ENCODE measurements at regions not wholly inside any gene's neighbourhood (a gene's known extent, or its start where the extent isn't known, plus 50 kb on each side); places are given as distances from the start of the nearest gene placed in this dataset.
"Not testable (repeated sequence)": the region's sequence is repeated elsewhere in the genome, so short reads cannot be mapped to it uniquely, and the experiment has no call there.

DNA sequence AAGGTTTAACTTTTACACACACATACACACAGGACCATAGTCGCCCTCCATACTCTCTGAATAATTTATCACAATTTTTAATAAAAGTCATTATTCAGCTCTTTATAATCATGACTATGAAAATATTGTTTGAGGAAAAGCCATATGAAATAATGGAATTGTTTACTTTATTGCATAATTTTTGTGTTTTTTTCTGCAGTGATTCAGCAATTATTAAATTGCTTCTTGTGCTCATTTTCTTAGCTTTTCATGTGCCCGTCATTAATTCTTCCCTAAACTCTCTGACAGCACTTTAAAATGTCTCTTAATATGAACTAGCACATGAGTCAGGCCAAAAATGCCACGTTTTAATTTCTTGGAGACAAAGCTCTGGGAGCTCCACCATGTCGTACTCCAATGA lies 77.5 kb upstream of the ALX4 start:
- Histone ChIP-seq H3K36me3 (no peaks in the 10 kb centered on the region), H3K9me3 (no peaks in the 10 kb centered on the region), H3K27ac (no peak overlapping the region), H3K4me1 (ENCODE audit: control insufficient read depth in 1 of 2, insufficient read depth in 1 of 2, low read depth in 1 of 2, low read length in 1 of 2) (no peaks in the 10 kb centered on the region), H3K4me3 (ENCODE audit: low read depth in 1 of 2, low read length in 1 of 2) (no peak overlapping the region), H3K27me3 (peaks cover 67% of the 10 kb centered on the region)
- TF ChIP-seq CTCF (IDR thresholded peaks at IDR 0.05) = no peak

DNA sequence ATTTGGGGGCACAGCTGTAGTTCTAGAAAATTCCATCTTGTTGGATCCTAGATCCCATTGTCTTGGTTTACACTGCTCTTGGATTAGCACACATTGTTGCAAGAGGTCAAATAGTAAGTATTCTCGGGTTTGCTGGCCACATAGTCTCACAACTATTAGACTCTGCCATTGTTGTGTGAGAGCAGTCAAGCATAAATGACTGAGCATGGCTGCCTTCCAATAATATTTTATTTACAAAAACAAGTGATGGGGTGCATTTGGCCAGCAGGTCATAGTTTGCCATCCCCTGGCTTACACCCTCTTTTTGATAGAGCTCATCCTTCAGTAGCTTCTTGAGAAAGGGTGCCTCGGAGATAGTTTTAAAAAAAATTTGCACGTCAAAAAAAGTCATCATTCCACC lies 77.9 kb upstream of the ALX4 start:
- no peak overlapping the region for H3K4me3 ChIP-seq (ENCODE audit: low read depth in 1 of 2, low read length in 1 of 2)

GRCh38 chr11:44388828-44389657 lies 79.1 kb upstream of the ALX4 start:
- no peaks in the 10 kb centered on the region for H3K4me1 ChIP-seq (ENCODE audit: control insufficient read depth in 1 of 2, insufficient read depth in 1 of 2, low read depth in 1 of 2, low read length in 1 of 2)
- no peak for TF ChIP-seq CTCF (IDR thresholded peaks at IDR 0.05)
- H3K9me3 ChIP-seq = no peaks in the 10 kb centered on the region
- peaks cover 53% of the 10 kb centered on the region for H3K27me3 ChIP-seq
- no peak overlapping the region for H3K27ac ChIP-seq
- no peak overlapping the region for H3K4me3 ChIP-seq (ENCODE audit: low read depth in 1 of 2, low read length in 1 of 2)
- H3K36me3 ChIP-seq = no peaks in the 10 kb centered on the region

More for the DNA sequence above, 77.9 kb upstream of the ALX4 start:
- Histone ChIP-seq H3K27ac (no peak overlapping the region), H3K4me1 (ENCODE audit: control insufficient read depth in 1 of 2, insufficient read depth in 1 of 2, low read depth in 1 of 2, low read length in 1 of 2) (no peaks in the 10 kb centered on the region), H3K27me3 (peaks cover 63% of the 10 kb centered on the region), H3K9me3 (no peaks in the 10 kb centered on the region), H3K36me3 (no peaks in the 10 kb centered on the region)
- TF ChIP-seq CTCF (IDR thresholded peaks at IDR 0.05) = no peak

- no peaks in the 10 kb centered on the region for H3K9me3 ChIP-seq
- H3K27me3 ChIP-seq = peaks cover 45% of the 10 kb centered on the region
- H3K36me3 ChIP-seq = no peaks in the 10 kb centered on the region
- H3K4me1 ChIP-seq (ENCODE audit: control insufficient read depth in 1 of 2, insufficient read depth in 1 of 2, low read depth in 1 of 2, low read length in 1 of 2) = no peaks in the 10 kb centered on the region
- H3K27ac ChIP-seq = no peak overlapping the region
- TF ChIP-seq CTCF (IDR thresholded peaks at IDR 0.05) = no peak
- no peak overlapping the region for H3K4me3 ChIP-seq (ENCODE audit: low read depth in 1 of 2, low read length in 1 of 2)
Observed at GRCh38 chr11:44389963-44390605, 80.1 kb upstream of the ALX4 start.

GRCh38 chr11:44391004-44391403 lies 81.1 kb upstream of the ALX4 start:
- not testable (repeated sequence) for H3K36me3 ChIP-seq, H3K9me3 ChIP-seq

DNA sequence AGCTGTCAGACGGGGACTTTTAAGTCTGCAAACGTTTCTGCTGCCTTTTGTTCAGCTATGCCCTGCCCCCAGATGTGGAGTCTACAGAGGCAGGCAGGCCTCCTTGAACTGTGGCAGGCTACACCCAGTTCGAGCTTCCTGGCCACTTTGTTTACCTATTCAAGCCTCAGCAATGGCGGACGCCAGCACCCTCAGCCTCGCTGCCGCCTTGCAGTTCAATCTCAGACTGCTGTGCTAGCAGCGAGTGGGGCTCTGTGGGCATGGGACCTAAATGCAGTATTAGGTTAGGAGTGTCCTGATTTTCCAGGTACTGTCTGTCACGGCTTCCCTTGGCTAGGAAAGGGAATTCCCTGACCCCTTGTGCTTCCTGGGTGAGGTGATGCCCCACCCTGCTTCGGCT lies 86.8 kb upstream of the ALX4 start:
- H3K4me3 ChIP-seq (ENCODE audit: low read depth in 1 of 2, low read length in 1 of 2); H3K4me1 ChIP-seq (ENCODE audit: control insufficient read depth in 1 of 2, insufficient read depth in 1 of 2, low read depth in 1 of 2, low read length in 1 of 2); H3K27ac ChIP-seq; H3K9me3 ChIP-seq; H3K27me3 ChIP-seq; H3K36me3 ChIP-seq: not testable (repeated sequence)

More at GRCh38 chr11:44391004-44391403, 81.1 kb upstream of the ALX4 start:
- not testable (repeated sequence) for H3K4me3 ChIP-seq (ENCODE audit: low read depth in 1 of 2, low read length in 1 of 2); H3K4me1 ChIP-seq (ENCODE audit: control insufficient read depth in 1 of 2, insufficient read depth in 1 of 2, low read depth in 1 of 2, low read length in 1 of 2); H3K27ac ChIP-seq
- H3K27me3 ChIP-seq = peaks cover 37% of the 10 kb centered on the region

Measured in neutrophil (primary cell).